ENCODE measurements at regions not wholly inside any gene's neighbourhood (a gene's known extent, or its start where the extent isn't known, plus 50 kb on each side); places are given as distances from the start of the nearest gene placed in this dataset.
A peak's percentile ranks its signal among the peaks of the same experiment; 100 is the strongest.
"Not testable (repeated sequence)": the region's sequence is repeated elsewhere in the genome, so short reads cannot be mapped to it uniquely, and the experiment has no call there.

DNA sequence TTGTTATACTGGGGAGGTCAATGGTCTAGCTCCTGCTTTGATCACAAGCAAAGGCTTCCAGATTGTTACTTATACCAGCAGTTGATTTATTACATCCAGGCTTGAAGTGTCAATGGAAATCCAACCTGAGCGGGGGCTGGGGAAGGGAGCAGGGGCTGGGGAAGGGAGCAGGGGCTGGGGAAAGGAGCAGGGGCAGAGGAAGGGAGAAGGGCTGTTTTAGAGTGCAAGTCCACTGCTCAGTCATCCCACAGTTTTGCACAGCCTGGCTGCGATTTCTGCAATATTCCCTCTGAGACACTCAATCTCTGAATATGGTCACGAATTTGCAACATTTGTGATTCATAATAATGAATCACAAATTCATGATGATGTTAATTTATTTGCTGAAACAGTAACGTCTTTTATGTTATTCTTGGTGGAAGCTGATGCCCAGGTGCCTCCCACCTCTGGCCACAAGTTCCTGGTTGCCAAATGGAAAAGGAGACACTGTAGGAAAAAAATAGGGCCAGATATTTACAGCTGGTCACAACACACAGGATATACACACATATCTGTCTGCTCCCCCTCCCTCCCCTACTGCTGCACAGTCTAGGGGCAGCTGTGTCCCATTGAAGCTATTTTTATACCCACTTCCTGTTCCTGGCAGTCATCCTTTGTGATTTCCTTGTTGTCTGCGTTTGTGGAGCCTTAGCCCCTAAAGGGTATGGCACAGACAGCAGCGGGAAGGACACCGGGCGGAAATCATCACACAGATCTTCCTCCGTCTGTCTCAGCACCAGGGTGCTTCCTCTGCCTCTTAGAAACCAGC, 325.1 kb downstream of the GADD45G start:
- DNase-seq (ENCODE audit: low read depth in 2 of 2) = peak in 1 of 2 donors; percentile 12

DNA sequence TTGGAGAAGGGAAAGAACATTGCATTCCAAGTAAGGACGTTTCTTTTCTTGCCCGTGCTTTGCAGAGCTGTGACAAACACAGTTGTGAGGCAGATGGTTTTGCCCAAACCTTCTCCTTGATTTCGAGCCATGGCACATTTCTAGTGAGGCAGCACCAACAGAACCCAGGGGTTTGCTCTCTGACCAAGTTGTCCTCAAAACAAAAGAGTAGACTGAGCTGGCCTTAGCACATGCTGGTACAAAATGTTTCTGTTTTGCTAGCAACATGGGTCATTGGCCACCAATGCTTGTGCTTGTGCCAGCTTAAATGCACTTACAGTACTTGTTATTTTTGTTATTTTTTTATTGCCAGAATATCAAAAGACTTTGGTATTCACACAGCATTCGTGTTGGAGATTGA, 328.8 kb downstream of the GADD45G start:
- DNase-seq (ENCODE audit: low read depth in 2 of 2) = no peak

DNA sequence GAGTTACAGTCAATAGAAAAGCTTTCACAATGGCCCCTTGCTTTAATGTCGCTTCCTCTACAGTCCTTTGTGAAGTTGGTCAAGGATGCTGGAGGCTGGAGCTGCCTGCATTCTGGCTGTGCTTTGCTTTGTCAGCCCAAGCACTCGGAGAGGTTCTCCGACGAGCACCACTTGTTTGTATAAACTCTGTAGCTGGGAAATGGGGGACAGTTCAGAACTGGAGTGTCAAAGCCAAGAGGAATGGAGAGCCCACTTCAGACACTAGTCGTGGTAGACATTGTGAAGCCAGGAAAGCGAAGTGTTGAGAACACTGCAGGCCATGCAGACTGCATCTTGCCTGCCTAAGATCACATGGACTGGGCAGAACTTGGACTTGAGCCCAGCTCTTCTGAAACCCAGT, 330.3 kb downstream of the GADD45G start:
- no peak for DNase-seq (ENCODE audit: low read depth in 2 of 2)

DNA sequence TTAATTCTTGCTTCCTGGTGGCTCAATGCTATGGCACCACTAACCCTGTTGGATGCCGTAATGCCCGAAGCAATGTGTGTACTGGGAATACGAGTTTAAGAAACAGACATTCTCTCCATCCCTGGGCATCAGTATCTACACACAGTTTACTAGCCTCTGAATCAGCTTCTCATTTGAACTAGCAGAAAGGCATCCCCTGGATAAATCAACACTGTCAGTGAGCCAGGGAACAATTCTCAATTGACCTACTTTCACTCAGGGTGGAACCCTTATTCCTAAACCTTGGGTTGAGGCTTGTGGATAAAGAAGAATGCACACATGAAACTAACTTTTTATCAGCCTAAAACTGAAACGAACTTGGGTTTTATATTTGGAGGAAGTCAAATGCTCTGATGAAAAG, 331.0 kb downstream of the GADD45G start:
- no peak for DNase-seq (ENCODE audit: low read depth in 2 of 2)

DNA sequence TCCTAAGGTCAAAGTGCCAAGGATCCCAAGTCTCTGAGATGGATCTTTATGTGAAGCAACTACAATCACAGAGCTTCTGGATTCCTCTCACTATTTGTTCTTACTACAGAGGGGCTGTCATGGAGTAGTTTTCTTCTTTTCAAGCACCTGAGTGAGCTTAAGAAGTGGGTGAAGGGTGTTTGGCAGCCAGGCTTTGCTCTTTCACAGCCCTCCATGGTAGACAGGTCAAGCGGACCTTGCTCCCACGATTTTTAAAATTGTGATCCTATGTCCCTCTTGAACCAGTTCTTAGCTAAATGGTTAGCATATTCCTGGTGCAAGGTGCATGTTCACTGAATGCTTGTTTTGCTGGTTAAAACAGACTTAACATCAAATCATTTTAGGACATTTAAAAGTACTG, 332.2 kb downstream of the GADD45G start:
- no peak for DNase-seq (ENCODE audit: low read depth in 2 of 2)

DNA sequence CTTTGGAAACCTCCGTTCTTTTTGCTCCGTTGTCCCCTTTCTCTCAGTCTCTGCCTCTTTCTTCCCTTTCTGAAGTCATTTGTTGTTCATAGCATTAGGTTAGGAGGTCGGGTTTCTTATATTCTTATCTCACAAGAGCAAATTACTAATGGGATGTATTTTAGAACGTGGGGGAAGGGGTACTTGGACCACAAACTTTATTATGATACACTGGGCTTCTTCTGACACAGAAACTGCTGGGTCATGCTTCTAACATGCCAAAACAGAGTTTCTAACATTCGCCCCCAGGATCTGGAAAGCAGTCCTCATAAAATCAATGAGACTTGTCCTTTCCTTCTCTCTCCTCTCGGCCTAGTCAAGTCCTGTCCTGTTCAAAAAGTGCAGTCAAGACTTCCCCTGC, 334.4 kb downstream of the GADD45G start:
- no peak for DNase-seq (ENCODE audit: low read depth in 2 of 2)

DNA sequence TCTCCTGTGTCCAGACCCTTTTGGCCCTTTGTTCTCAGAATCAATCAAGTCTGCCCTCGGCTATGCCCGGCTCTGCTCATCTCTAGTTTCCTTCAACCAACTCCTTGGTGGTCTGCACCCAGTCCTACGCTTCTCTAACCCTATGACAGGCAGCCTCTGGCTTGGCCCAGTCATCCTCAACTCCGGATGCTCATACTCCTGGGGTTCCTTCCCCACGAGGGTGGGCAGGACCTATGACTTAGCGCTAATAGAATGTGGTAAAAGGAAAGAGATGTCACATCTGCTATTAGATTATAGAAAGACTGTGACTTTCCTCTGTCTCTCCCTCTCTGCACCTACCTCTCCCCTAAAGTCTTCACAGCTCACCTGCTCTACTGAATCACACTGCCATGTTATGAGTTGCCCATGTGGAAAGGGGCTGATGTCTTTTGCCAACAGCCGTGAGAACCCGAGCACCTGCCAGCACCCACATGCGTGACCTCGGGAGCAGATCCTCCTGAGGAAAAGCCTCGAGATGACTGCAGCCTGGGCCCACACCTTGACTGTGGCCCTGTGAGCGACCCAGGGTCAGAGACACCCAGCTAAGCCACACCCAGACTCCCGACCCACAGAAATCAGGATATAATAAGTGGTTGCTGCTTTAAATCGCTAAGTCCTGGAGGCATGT, 334.9 kb downstream of the GADD45G start:
- no peak for DNase-seq (ENCODE audit: low read depth in 2 of 2)

DNA sequence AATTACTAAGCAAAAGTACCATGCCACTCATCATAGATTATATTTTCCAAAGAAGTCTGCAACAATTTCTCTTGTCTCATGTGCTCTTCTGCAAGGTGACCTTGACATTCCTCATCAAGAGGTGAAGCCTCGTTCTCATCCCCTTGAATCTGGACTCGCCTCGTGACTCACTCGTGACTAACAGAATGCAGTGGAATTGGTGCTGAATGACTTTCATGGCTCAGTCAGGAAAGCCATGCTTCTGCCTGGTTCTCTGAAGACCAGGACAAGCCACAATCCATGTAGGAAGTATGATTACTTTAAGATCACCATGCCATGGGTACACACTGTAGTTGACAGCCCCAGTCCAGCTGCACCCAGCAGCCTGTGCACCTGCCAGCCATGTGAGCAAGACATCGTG, 335.8 kb downstream of the GADD45G start:
- no peak for DNase-seq (ENCODE audit: low read depth in 2 of 2)

DNA sequence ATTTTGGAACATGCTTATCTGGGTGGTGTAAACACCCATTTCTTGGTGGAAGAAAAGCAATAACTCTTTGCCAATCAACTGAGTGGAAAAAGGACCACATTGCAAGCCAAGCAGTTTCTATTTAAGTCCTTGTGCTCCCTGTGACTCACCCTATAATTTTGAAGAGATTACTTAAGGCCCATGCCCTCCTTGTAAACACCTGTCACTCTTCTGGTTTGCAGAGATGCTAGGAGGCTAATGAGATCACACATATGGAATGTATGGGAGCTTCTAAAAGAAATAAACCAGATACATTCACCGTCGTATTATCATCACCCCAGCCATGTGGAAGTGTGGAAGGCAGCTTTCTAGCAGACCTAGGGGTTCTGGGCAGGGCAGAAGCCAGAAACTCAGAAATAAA, 337.1 kb downstream of the GADD45G start:
- no peak for DNase-seq (ENCODE audit: low read depth in 2 of 2)

DNA sequence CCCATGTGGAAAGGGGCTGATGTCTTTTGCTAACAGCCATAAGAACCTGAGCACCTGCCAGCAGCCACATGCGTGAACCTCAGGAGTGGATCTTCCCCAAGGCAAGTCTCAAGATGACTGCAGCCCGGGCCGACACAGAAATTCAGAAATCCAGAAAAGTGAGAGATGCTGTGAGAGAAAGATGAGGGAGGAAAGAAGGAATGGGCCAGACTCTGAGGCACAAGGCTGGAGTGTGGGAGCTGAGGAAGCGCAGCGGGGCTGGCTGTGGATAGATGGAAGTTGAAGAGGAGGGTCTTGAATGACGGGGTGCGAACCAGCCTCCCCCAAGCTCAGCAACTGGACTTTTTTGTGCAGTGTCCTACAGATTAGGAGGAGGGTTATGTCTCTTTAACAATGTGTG, 337.8 kb downstream of the GADD45G start:
- DNase-seq (ENCODE audit: low read depth in 2 of 2) = no peak

DNA sequence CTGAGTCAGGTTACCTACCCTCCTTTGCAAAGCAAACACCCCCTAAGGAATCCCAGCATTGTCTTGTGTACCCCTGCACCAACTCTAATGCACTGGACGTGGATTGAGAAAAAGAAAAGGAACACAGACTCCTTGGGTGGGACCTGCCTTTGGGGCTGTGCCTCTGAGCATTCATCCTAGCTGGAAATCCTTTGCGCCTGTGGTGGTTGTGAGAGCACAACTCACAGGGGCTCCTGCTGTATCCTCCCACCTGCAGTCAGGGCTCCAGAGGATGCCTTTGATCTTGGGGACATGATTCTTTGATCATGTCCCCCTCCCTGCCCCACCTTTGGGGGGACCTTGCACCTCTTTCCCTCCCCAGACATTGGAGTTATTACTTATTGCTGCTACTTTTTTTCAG, 338.5 kb downstream of the GADD45G start:
- DNase-seq (ENCODE audit: low read depth in 2 of 2) = no peak

DNA sequence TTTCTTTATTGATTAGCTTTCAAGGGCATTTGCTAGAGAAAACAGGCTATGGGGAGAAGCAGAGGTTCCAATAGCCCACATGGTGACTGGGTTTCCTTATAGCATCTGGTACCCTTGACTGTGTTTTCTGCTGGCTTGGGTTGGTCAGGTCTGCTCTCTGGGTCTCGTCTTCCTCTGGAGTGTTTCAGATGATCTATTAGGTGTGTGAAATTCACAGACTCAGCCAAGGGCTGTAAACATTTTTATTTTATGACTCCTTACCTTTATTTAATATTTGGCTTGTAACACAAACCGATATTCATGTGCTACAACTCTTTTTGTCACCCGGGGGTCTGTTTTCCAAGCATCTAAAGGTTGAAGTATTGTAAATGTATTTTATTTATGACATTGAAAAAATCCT, 338.9 kb downstream of the GADD45G start:
- no peak for DNase-seq (ENCODE audit: low read depth in 2 of 2)

DNA sequence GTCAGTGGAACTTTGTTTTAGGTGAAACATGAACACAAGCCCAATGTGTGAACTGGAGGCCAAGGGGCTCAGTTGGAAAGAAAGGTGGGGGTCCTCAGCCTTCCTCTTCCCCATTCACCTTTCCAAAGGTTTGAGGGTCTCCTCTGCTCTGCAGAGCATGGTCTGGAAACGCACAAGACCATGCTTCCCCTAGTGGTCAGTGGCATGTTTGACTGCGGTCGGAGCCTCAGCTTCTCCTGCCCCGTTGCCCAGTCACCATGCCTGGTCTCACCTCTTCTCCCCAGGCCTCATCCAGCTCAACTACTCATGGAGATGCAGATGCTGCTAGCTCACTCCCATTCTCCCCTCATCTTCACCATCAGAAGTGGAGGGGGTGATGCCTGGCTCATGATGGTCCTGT, 340.3 kb downstream of the GADD45G start:
- no peak for DNase-seq (ENCODE audit: low read depth in 2 of 2)

DNA sequence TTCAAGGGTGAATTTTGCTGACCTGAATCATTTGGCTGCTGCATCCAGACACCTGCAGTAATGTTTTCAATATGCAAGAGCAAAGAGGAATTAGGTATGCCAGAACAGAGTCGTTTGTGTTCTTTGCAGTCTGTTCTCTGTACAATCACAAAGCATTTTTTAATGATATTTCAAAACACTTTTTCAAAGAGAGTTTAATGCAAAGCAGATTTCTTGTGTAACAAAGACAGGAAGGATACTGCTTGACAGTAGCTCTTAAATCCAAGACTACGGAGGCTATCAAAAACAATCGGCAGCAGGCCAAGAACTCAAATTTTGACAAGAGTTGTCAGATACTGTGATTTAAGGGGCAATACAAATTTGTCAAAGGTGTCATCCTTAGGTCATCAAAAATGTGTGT, 341.9 kb downstream of the GADD45G start:
- no peak for DNase-seq (ENCODE audit: low read depth in 2 of 2)

DNA sequence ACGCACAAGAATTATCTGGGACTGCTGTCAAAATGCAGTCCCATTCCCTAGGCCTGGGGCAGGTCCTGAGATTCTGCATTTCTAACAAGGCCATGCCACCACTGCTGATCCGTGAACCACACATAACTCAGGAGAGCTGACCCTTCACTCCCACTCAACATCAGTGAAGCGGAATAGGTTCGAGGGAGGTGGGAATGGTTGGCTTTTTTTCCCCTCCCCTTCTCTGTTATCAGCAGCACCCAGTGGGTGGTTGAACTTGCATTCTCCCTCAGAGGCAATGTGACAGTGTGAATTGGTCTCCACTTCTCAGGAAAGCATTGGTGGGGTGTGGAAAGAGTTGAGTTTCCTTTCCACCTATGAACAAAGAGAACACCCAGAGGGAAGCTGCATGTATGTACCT, 344.3 kb downstream of the GADD45G start:
- DNase-seq (ENCODE audit: low read depth in 2 of 2) = no peak

DNA sequence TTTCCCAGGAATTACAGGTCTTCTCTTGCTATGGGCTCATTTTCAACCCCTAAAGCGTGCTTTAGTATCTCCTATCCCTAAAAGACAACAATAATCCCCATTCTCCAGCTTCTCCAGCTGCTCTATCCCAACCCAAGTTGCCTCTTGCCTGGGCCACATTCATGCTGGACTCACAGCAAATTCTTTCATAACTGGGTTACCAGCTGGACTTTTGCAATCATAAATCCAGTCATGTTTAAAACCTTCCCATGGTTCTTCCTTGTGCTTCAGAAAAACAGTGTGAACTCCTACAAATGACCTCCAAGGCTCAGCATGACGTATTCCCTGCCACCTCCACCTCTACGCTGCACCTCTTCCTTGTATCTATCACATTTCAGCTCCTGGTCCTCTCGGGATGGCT, 346.9 kb downstream of the GADD45G start:
- no peak for DNase-seq (ENCODE audit: low read depth in 2 of 2)

DNA sequence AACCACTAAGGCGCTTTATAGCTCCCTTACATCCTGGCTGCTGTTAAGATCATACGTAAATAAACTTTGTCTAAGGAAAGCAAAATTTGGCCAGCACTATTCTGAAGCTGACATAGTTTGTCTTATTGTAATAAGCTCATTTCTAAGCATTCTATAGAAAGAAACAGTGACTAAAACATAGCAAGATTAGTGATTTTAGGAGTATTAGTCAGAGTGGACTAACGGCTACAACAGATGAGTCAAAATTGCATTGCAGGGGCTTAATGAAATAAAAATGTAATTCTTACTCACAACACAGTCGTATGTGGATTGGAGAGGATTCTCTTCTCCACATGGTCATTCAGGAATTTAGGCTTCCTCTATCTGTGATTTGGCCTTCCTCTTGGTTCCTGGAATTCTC, 347.6 kb downstream of the GADD45G start:
- no peak for DNase-seq (ENCODE audit: low read depth in 2 of 2)

DNA sequence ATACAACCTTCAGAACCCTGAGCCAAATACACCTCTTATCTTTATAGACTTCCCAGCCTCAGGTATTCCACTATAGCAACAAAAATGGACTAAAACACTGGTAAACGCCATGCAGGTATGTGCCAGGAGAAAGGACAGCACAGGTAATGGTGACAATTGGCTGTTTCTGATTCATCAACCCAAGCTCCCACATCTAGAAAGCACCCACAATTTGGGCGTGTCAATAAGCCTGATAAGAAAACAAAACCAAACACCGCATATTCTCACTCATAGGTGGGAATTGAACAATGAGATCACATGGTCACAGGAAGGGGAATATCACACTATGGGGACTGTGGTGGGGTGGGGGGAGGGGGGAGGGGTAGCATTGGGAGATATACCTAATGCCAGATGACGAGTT, 348.5 kb downstream of the GADD45G start:
- DNase-seq (ENCODE audit: low read depth in 2 of 2) = not testable (repeated sequence)

DNA sequence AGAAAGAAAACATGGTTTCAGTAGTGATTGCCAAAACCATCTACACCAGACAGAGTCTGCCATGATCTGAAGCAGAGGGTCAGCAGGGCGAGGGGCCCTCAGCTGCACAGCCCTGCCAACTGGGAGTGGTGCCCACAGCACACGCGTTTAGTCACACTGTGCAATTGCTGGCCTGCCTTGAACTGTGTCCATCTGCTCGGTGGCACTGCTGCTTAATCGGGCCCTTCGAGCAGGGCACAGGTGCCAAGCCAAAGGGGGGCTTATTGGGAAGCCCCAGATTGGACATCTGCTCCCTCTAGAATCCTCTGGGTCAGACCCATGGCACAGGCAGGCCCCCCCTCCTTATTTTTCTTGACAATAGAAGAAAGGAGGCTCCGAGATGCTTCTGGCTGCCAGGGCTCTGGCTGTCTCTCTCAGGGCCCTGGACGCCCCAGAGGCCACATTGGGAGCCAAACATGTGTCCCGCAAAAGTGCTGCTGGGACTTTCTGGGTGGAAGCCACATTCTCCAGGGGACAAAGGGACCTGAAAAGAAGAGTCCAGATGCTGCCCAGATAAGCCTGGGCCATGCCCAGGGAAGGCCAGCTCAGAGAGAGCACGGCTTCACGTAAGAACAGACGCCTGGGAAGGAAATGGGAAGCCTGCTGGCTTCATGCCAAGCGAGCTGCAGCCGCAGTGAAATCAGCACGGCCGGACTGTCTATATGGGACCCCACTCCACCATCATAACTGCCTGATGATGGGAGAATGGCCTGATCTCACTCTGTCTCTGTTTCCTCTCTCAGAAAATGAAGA, 349.2 kb downstream of the GADD45G start:
- no peak for DNase-seq (ENCODE audit: low read depth in 2 of 2)

DNA sequence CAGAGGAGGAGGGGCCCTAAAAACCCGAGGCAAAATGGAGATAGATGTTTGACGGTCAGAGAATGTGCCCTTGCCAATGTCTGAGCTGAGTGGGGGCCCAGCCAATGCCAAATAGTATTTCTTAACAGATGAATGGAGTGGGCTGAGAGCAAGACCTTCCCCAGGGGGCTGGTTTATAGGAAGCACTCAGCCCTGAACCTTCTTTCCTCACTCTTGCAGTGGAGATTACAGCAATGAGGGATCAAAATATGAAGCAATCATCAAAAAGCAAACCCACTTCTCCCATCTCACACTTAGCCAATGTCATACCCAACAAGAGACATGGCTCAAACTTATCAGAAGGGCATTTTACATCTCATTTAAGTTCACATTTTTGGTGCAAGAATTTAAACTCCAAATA, 350.3 kb downstream of the GADD45G start:
- DNase-seq (ENCODE audit: low read depth in 2 of 2) = no peak

DNA sequence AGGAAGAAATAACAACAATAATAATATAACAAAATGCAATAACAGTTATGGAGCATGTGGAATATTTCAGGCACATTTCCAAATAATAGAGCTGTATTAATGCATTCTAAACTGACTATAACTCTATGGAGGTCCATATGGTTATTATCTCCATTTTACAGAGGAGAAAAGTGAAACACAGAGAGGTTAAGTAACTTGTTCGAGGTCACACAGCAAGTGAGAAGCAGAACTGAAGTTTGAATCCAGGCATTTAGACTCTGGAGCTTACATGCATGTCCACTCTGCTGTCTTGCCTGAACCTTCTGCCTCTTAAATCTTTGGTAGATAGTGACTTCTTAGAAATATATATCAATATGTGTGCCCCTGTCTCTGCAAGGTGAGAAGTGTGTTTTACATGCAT, 350.8 kb downstream of the GADD45G start:
- DNase-seq (ENCODE audit: low read depth in 2 of 2) = no peak

DNA sequence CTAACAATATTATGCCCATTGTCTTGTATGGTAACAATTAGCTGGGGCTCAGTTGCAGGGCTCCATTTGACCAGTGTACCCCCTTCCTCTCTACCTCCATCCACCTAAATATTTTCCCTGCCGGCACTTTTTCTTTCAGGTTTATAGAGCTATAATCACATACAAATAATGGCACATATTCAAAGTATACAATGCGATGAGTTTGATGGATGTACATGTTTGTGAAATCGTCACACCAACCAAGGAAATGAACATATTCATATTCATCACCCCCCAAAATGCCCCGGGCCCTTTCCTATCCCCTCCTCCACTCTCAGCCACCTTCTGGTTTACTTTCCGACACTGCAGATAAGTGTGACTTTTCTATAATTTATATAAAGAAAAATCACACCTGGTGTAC, 351.5 kb downstream of the GADD45G start:
- DNase-seq (ENCODE audit: low read depth in 2 of 2) = no peak

DNA sequence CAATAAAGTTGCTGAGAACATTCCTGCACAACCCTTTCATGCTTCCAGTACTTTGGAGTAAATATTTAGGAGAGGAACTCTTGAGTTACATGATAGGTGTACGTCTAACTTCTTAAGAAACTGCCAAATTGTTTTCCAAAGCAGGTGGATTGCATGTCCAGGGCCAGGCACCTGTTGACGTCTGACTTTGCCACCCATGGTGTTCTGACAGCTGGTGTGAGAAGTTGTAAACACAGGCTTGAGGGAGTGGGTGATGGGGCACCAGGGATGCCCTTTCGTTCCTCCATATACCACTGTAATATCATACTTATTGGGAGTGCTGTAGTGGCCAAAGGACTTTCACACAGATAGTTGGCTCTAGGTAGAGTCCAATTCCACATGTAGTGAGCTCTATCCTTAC, 352.1 kb downstream of the GADD45G start:
- DNase-seq (ENCODE audit: low read depth in 2 of 2) = no peak

Measured in lung microvascular endothelial cell (primary cell).